HG03469 (cell line): ENCODE measurements at regions not wholly inside any gene's neighbourhood (a gene's known extent, or its start where the extent isn't known, plus 50 kb on each side); places are given as distances from the start of the nearest gene placed in this dataset.
"Not testable (repeated sequence)": the region's sequence is repeated elsewhere in the genome, so short reads cannot be mapped to it uniquely, and the experiment has no call there.

Experiments
- ATAC-seq: cut with Tn5 transposase; IDR thresholded peaks from one replicate; pipeline ENCODE4 v1.9.1; 2021; ENCODE audit warnings: mild to moderate bottlenecking, moderate library complexity, moderate number of reproducible peaks; ENCODE audit not compliant: unreplicated experiment

DNA sequence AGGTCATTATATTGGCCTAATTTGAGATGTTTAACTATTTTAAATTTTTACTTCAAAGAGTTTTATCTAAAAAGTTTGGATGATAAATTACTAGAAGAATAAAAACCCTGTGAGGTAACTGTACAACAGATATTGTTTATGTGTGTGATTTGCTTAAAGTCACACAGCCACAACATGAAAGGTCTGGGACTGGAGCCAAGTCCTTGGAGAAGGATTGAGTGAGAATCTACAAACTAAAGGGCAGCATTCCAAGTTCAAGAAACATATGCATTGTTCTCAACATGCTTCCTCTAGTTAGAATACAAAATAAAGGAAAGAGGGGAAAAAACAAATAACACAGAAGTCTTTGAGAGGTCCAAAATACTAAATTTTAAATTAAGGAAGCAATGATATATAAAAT lies 131.5 kb upstream of the MON1B start:
- no peak for ATAC-seq

- no peak for ATAC-seq
Measured at GRCh38 chr16:77060614-77061013, 130.4 kb upstream of the MON1B start.

- ATAC-seq: no peak
Measured at GRCh38 chr16:77062878-77063675, 127.9 kb upstream of the MON1B start.

- ATAC-seq: no peak
Measured at GRCh38 chr16:77063676-77064016, 127.3 kb upstream of the MON1B start.

DNA sequence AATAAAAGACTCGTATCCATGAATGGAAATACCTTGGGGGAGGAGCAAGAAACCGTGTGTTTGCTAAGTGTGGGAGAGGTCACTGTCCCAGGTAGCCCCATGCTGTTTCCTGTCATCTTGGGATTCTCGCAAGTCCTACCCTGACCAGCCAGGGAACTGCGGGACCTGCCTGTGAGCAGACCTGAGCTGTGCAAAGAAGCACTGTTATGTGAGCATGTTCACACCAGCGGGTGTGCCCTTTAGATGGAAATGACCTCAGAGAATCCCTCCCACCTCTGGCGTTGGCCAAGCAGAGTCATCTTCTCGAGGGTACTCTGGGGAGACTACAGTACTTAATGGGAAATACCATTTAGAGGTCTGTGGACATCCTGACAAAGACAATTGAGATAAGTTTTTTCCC lies 127.0 kb upstream of the MON1B start:
- no peak for ATAC-seq

DNA sequence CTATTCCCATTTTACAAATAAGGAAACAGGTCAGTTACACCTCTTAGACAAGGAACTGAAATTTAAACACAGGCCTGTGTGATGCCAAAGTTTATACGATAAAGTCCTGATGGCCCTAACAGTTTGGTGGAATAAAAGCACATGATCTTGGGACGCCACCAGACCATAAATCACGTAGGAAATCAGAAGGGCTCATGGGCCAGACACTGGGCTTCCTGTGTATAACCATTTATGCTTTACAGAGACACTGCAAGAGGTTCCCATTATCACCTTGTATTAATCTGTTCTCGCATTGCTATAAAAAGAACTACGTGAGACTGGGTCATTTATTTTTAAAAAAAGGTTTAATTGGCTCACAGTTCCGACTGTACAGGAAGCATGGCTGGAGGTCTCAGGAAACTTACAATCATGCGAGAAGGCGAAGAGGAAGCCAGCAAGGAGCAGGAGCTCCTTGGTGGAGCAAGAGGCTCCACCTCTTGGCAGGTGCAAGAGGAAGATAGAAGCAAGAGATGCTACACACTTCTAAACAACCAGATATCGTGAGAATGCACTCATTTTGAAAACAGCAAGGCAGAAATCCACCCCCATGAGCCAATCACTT lies 124.0 kb upstream of the MON1B start:
- ATAC-seq: no peak

- no peak for ATAC-seq
Measured at GRCh38 chr16:77067900-77068299, 123.1 kb upstream of the MON1B start.

- no peak for ATAC-seq
Measured at GRCh38 chr16:77068402-77068801, 122.6 kb upstream of the MON1B start.

DNA sequence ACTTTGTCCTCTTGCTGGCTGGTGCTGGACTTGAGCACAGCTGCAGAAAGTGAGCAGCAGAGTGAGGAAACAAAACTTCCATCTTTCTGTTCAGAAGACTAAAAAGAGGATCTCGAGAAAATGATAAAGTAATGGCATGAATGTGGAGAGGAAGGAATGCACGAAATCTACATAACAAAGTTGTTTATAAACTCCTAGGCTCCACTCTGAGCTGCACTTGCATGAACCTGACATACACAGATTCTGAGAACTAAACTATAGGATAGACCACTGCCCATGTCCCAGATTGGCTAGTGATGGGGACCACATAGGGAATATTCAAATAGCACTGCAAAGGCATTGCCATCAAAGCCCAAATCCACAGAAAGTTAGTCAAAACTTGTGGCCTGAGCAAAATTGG lies 121.1 kb upstream of the MON1B start:
- ATAC-seq: no peak

- no peak for ATAC-seq
Measured at GRCh38 chr16:77070683-77071082, 120.3 kb upstream of the MON1B start.

GRCh38 chr16:77076839-77077238 lies 114.2 kb upstream of the MON1B start:
- ATAC-seq: no peak

DNA sequence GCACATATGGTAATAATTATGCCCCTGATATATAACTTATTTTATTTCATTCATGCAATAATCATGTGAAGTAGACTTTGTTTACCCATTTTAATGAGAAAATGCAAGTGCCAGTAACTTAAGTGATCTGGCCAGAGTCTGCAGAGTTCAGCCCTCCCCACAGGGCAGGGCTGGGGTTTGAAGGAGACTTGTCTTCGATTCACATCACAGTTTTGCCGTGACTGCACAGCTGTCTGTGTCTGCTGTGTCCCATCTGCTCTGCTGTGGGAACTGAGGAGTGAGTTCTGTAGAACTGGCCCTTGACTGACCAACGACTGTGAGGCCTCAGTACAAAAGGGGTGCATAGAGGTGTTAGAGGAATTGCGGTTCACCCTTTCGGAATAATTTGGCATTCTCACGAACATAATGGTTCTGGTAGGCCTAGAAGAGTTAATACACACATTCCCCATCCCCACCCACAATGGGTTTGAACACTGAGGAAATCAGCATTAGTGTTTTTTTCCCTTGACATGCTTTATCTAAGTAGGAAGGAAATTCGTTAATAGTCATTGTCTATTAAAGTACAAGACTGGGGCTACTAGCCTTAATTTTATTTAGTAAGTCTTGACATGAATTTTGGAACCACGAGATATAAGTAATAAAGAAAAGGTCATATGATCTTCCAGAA lies 113.6 kb upstream of the MON1B start:
- ATAC-seq: no peak

- no peak for ATAC-seq
Measured at GRCh38 chr16:77085981-77086380, 105.0 kb upstream of the MON1B start.

GRCh38 chr16:77090062-77090461 lies 100.9 kb upstream of the MON1B start:
- ATAC-seq: no peak

- ATAC-seq: no peak
Measured at GRCh38 chr16:77093309-77093708, 97.7 kb upstream of the MON1B start.

- ATAC-seq: no peak
Measured at GRCh38 chr16:77093999-77094398, 97.0 kb upstream of the MON1B start.

- no peak for ATAC-seq
Measured at GRCh38 chr16:77111056-77111565, 79.9 kb upstream of the MON1B start.

DNA sequence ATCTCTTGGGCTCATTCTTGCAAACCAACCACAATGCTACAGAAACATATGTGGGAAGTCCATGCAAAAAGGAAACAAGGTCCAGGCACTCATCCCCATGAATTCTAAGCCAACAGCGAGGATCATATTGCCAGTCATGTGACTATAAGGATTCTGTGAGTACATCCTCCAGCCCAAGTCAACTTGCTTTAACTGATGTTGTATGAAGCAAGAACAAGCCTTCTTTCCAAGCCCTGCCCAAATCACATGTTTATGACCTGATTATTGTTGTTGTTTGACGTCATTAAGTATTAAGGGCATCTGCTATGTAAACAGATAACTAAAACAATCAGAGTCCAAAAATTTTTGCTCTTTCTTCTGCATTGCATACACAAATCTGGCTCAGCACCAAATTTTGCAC lies 78.2 kb upstream of the MON1B start:
- no peak for ATAC-seq

GRCh38 chr16:77113835-77114234 lies 77.2 kb upstream of the MON1B start:
- ATAC-seq: no peak

- not testable (repeated sequence) for ATAC-seq
Measured at GRCh38 chr16:77114361-77114760, 76.6 kb upstream of the MON1B start.

DNA sequence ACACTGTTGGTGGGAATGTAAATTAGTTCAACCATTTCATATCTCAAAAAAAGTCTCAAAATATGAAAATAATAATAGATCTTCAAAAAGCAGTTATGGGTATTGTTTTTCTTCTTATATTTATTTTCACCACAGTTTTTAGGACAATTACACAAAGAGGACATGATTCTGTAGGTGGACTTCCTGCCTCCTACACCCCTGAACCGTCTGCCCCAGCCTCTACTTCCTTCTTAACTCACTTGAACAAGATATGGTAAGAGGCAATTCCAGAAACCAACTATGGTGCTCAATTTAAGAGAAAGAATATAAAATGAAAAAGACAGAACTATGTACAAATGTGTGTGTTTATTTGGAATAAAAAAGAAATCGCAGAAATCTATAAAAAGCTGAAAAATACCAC lies 74.1 kb upstream of the MON1B start:
- ATAC-seq: no peak

DNA sequence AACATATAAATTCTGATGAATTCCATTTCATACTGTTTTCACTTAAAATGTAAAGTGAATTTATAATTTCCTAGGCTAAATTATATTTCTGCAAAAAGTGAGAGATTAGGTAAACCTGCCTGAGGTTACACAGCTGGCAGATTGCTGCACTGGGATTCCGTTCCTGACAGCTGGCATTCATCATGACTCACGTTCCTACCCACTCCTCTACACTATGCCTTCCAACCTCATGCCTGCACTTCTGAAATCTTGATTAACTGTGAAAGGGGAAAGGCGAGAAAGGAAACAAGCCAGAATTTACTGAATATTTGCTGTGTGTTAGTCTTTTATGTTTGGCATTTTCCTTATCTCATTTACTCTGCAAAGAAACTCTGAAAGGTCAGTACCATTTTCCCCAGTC lies 73.3 kb upstream of the MON1B start:
- no peak for ATAC-seq
